T-cell (primary cell): ENCODE measurements at regions not wholly inside any gene's neighbourhood (a gene's known extent, or its start where the extent isn't known, plus 50 kb on each side); places are given as distances from the start of the nearest gene placed in this dataset.
"Not testable (repeated sequence)": the region's sequence is repeated elsewhere in the genome, so short reads cannot be mapped to it uniquely, and the experiment has no call there.

Source experiments
- ATAC-seq, 4 experiments: fragments of 200-7000 bp in 3 of 4; fragments of 150-1000 bp in 1 of 4; cut with Tn5 transposase; replicated peaks in 1 of 4; 1 replicate in 3 of 4; 2 replicates in 1 of 4; pipeline ENCODE4 v1.10.0; 2021; ENCODE audit warnings: moderate library complexity in 3 of 4, mild to moderate bottlenecking in 2 of 4, moderate number of reproducible peaks in 1 of 4
- CTCF ChIA-PET, 2 donors: fragments of 300-600 bp; sonication (Branson Sonifier 250); formaldehyde crosslinking; loops; one replicate each; lab custom pipeline; 2022; ENCODE audit warnings: antibody characterized with exemption in 2 of 2; lab: Charles Lee
- POLR2A ChIA-PET, 2 donors: fragments of 300-600 bp; sonication (Branson Sonifier 250); formaldehyde crosslinking; loops; one replicate each; lab custom pipeline; 2022; ENCODE audit warnings: antibody characterized with exemption in 2 of 2; lab: Charles Lee
- DNase-seq, 35 experiments: peaks; one replicate each; pipeline versions ENCODE4 v3.0.0 to v3.0.0-alpha.2; 2013 to 2023
- H3K27ac ChIP-seq: one replicate; pipeline ENCODE4 v1.5.1; 2013; ENCODE audit warnings: low read length
- H3K27me3 ChIP-seq, 2 experiments: replicated peaks in 1 of 2; 1 replicate in 1 of 2; 2 replicates in 1 of 2; pipeline versions ENCODE4 v1.6.1 to v1.7.0; 2013; ENCODE audit warnings: low read length in 1 of 2, mixed read lengths in 1 of 2; ENCODE audit not compliant: control insufficient read depth in 2 of 2, insufficient read depth in 2 of 2; ENCODE audit errors: extremely low read depth in 1 of 2
- H3K36me3 ChIP-seq, 2 donors: 1 replicate in 1 of 2; 2 replicates in 1 of 2; pipeline versions ENCODE4 v1.6.1 to v1.7.0; 2013; ENCODE audit warnings: low read length in 1 of 2; ENCODE audit not compliant: control insufficient read depth in 2 of 2, insufficient read depth in 1 of 2; ENCODE audit errors: extremely low read depth in 1 of 2
- H3K4me1 ChIP-seq, 2 experiments: 1 replicate in 1 of 2; 2 replicates in 1 of 2; pipeline versions ENCODE4 v1.6.1 to v1.7.0; 2013; ENCODE audit warnings: low read length in 2 of 2, mixed read lengths in 1 of 2; ENCODE audit not compliant: insufficient read depth in 2 of 2, control insufficient read depth in 1 of 2; ENCODE audit errors: extremely low read depth in 1 of 2
- H3K4me3 ChIP-seq, 2 donors: 1 replicate in 1 of 2; 2 replicates in 1 of 2; pipeline versions ENCODE4 v1.5.1 to v1.7.0; 2013; ENCODE audit warnings: mild to moderate bottlenecking in 2 of 2, low read length in 1 of 2, moderate library complexity in 1 of 2; ENCODE audit not compliant: control insufficient read depth in 1 of 2; ENCODE audit errors: extremely low read depth in 1 of 2
- H3K9me3 ChIP-seq: 2 replicates; pipeline ENCODE4 v1.7.0; 2013
- H3K27ac Mint-ChIP-seq, 2 donors: one replicate each; pipeline ENCODE4 v1.8.0; 2020 to 2021; ENCODE audit warnings: mild to moderate bottlenecking in 2 of 2, mixed read lengths in 2 of 2
- H3K27me3 Mint-ChIP-seq, 2 donors: one replicate each; pipeline ENCODE4 v1.8.0; 2021 to 2022; ENCODE audit warnings: mixed read lengths in 2 of 2
- H3K36me3 Mint-ChIP-seq: one replicate; pipeline ENCODE4 v1.8.0; 2021; ENCODE audit warnings: mixed read lengths
- H3K4me1 Mint-ChIP-seq, 3 donors: one replicate each; pipeline ENCODE4 v1.8.0; 2020 to 2022; ENCODE audit warnings: mixed read lengths in 3 of 3, mild to moderate bottlenecking in 1 of 3
- H3K4me3 Mint-ChIP-seq, 3 donors: one replicate each; pipeline ENCODE4 v1.8.0; 2020 to 2022; ENCODE audit warnings: mild to moderate bottlenecking in 3 of 3, mixed read lengths in 3 of 3, moderate library complexity in 3 of 3
- H3K9me3 Mint-ChIP-seq, 3 donors: one replicate each; pipeline ENCODE4 v1.8.0; 2020 to 2022; ENCODE audit warnings: mixed read lengths in 3 of 3
- WGBS: methylation state at CpG from one replicate; pipeline ENCODE4 v1.1.5; 2013; ENCODE audit warnings: missing lambda C conversion rate; ENCODE audit not compliant: insufficient coverage; 5-methylcytosine and 5-hydroxymethylcytosine counted together

DNA sequence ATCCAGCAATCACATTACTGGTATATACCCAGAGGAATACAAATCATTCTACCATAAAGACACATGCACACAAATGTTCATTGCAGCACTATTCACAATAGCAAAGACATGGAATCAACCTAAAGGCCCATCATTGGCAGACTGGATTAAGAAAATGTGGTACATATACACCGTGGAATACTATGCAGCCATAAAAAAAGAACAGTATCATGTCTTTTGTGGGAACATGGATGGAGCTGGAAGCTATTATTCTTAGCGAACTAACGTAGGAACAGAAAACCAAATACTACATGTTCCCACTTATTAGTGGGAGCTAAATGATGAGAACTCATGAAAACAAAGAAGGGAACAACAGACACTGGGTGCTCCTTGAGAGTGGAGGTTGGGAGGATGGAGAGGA is 60.9 kb downstream of the PGRMC1 start:
- POLR2A ChIA-PET, H3K27ac ChIP-seq, H3K9me3 ChIP-seq, H3K27me3 ChIP-seq, ATAC-seq, DNase-seq, CTCF ChIA-PET, H3K36me3 Mint-ChIP-seq, H3K36me3 ChIP-seq, H3K9me3 Mint-ChIP-seq, H3K4me3 ChIP-seq, H3K27ac Mint-ChIP-seq, H3K4me3 Mint-ChIP-seq, H3K4me1 ChIP-seq, H3K4me1 Mint-ChIP-seq: not testable (repeated sequence)
- peaks cover 0 to 32% of the 10 kb centered on the region in 2 donors for H3K27me3 Mint-ChIP-seq
- no CpG with 5 or more reads among the region's 3 CpGs for WGBS

DNA sequence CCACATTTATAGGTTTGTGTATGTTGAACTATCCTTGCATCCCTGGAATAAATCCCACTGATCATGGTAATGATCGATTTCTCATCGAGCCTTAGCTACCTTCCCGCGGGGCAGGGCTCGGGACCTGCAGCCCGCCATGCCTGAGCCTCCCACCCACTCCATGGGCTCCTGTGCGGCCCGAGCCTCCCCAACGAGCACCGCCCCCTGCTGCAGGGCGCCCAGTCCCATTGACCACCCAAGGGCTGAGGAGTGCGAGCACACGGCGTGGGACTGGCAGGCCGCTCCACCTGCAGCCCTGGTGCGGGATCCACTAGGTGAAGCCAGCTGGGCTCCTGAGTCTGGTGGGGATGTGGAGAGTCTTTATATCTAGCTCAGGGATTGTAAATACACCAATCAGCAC is 63.7 kb downstream of the PGRMC1 start:
- WGBS, result no CpG with 5 or more reads among the region's 16 CpGs
- CTCF ChIA-PET, H3K36me3 Mint-ChIP-seq, H3K27ac Mint-ChIP-seq, H3K4me3 ChIP-seq, H3K36me3 ChIP-seq, H3K9me3 ChIP-seq, H3K4me1 Mint-ChIP-seq, H3K4me3 Mint-ChIP-seq, DNase-seq, H3K4me1 ChIP-seq, H3K9me3 Mint-ChIP-seq, POLR2A ChIA-PET, H3K27ac ChIP-seq, H3K27me3 ChIP-seq, ATAC-seq: not testable (repeated sequence)
- H3K27me3 Mint-ChIP-seq, result peaks cover 0 to 35% of the 10 kb centered on the region in 2 donors

DNA sequence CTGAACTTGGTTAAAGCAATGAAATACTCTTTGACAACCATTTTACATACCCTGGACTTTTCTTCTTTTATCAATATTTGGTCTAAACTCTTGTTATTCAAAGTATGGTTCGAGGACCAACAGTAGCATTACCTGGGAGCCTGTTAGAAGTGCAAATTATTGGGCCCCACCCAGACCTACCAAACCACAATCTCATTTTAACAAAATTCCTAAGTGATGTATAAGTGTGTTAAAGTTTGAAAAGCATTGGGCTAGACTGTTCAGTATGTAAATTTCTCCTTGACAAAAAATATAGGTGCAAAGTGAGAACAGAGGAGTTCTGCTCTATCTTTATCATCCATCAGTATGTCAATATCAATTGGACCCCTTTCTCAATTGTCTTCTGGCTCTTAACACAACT is 67.1 kb downstream of the PGRMC1 start:
- H3K36me3 Mint-ChIP-seq, result no peaks in the 10 kb centered on the region
- ChIA-PET CTCF (no interaction called here), POLR2A (no interaction called here)

DNA sequence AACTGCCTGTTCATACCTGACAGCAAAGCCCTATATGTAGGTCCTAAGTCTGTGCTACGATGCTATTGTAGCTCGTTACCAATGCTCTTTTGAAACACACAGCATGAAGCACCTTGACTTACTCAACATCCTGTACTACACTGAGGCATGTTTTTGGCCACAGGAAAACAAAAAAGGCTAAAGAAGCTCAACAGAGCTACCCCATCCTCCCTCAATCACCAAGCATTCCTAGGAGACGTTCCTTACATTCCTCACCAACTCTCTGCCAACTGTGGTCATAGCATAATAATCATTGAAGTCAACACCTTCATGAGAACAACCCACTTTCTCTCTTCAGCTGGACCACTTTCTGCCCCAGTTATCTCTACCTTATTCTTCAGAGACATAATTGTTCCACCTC is 73.7 kb upstream of the SLC25A43 start:
- Mint-ChIP-seq H3K9me3 (no peaks in the 10 kb centered on the region), H3K4me1 (no peaks in the 10 kb centered on the region), H3K36me3 (no peaks in the 10 kb centered on the region), H3K27ac (no peak overlapping the region), H3K27me3 (peaks cover 1 to 28% of the 10 kb centered on the region in 2 donors), H3K4me3 (no peak overlapping the region)
- POLR2A ChIA-PET, result no interaction called here
- DNase-seq (no peak), ATAC-seq (no peak)
- no peaks in the 10 kb centered on the region for H3K4me1 ChIP-seq
- no peaks in the 10 kb centered on the region for H3K9me3 ChIP-seq
- no peaks in the 10 kb centered on the region for H3K27me3 ChIP-seq
- no peak overlapping the region for H3K4me3 ChIP-seq
- 60% methylated on average over 1 of the region's 3 CpGs for WGBS
- no peaks in the 10 kb centered on the region for H3K36me3 ChIP-seq
- H3K27ac ChIP-seq, result no peak overlapping the region
- CTCF ChIA-PET, result interaction anchor here in 1 of 2 donors (0.6 kb wide), 1 partner anchor 59 kb away, joined by 3 read pairs; no protein-coding TSS in a partner anchor

More for the DNA sequence above, 67.1 kb downstream of the PGRMC1 start:
- H3K4me3 ChIP-seq, result no peak overlapping the region
- no peaks in the 10 kb centered on the region for H3K36me3 ChIP-seq
- WGBS, result no CpG with 5 or more reads among the region's 1 CpG
- DNase-seq (no peak), ATAC-seq (no peak)
- H3K27ac ChIP-seq, result no peak overlapping the region
- no peak overlapping the region for H3K27ac Mint-ChIP-seq
- H3K9me3 ChIP-seq, result no peaks in the 10 kb centered on the region
- H3K27me3 Mint-ChIP-seq, result peaks cover 0 to 21% of the 10 kb centered on the region in 2 donors
- H3K4me3 Mint-ChIP-seq, result no peak overlapping the region
- H3K4me1 Mint-ChIP-seq, result peaks cover 2 to 7% (median 6%) of the 10 kb centered on the region in 3 donors
- H3K27me3 ChIP-seq, result no peaks in the 10 kb centered on the region
- H3K4me1 ChIP-seq, result no peaks in the 10 kb centered on the region
- no peaks in the 10 kb centered on the region for H3K9me3 Mint-ChIP-seq

DNA sequence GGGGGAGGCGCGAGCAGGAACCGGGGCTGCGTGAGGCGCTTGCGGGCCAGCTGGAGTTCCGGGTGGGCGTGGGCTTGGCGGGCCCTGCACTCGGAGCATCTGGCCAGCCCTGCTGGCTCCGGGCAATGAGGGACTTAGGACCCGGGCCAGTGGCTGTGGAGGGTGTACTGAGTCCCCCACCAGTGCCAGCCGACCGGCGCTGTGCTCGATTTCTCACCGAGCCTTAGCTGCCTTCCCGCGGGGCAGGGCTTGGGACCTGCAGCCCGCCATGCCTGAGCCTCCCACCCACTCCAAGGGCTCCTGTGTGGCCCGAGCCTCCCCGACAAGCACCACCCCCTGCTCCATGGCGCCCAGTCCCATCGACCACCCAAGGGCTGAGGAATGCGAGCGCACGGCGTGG is 67.3 kb upstream of the SLC25A43 start:
- H3K27ac Mint-ChIP-seq, H3K27me3 ChIP-seq, DNase-seq, H3K4me1 ChIP-seq, H3K27me3 Mint-ChIP-seq, H3K36me3 ChIP-seq, ATAC-seq, H3K9me3 Mint-ChIP-seq, H3K4me1 Mint-ChIP-seq, H3K9me3 ChIP-seq, H3K4me3 ChIP-seq, H3K36me3 Mint-ChIP-seq, CTCF ChIA-PET, POLR2A ChIA-PET, H3K4me3 Mint-ChIP-seq, H3K27ac ChIP-seq: not testable (repeated sequence)
- WGBS, result 90% methylated on average over 2 of the region's 28 CpGs

DNA sequence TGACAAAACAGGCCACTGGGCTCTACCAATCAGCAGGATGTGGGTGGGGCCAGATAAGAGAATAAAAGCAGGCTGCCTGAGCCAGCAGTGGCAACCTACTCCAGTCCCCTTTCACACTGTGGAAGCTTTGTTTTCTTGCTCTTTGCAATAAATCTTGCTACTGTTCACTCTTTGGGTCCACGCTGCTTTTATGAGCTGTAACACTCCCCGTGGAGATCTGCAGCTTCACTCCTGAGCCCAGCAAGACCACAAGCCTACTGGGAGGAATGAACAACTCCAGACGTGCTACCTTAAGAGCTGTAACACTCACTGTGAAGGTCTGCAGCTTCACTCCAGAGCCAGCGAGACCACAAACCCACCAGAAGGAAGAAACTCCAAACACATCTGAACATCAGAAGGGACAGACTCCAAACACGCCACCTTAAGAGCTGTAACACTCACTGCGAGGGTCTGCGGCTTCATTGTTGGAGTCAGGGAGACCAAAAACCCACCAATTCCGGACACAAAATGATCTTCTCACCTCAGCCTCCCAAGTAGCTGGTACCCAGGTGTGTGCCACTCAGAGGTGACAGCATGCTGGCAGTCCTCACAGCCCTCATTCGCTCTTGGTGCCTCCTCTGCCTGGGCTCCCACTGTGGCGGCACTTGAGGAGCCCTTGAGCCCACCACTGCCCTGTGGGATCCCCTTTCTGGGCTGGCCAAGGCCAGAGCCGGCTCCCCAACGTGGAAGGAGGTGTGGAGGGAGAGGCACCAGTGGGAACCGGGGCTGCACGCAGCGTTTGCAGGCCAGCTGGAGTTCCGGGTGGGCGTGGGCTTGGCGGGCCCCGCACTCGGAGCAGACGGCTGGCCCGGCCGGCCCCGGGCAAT is 66.0 kb upstream of the SLC25A43 start:
- POLR2A ChIA-PET, H3K4me1 ChIP-seq, H3K36me3 Mint-ChIP-seq, H3K9me3 ChIP-seq, H3K27me3 ChIP-seq, H3K36me3 ChIP-seq, H3K27ac Mint-ChIP-seq, H3K27ac ChIP-seq, H3K4me3 ChIP-seq, ATAC-seq, H3K9me3 Mint-ChIP-seq, H3K4me1 Mint-ChIP-seq, H3K4me3 Mint-ChIP-seq, DNase-seq, CTCF ChIA-PET, H3K27me3 Mint-ChIP-seq: not testable (repeated sequence)
- 90% methylated on average over 11 of the region's 24 CpGs for WGBS

DNA sequence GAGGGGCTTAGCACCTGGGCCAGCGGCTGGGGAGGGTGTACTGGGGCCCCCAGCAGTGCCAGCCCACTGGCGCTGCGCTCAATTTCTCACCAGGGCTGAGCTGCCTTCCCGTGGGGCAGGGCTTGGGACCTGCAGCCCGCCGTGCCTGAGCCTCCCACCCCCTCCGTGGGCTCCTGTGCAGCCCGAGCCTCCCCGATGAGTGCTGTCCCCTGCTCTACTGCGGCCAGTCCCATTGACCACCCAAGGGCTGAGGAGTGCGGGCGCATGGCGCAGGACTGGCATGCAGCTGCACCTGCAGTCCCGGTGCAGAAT is 65.5 kb upstream of the SLC25A43 start:
- POLR2A ChIA-PET, H3K27me3 Mint-ChIP-seq, ATAC-seq: not testable (repeated sequence)

More for the DNA sequence above, 65.5 kb upstream of the SLC25A43 start:
- H3K9me3 ChIP-seq, H3K27ac Mint-ChIP-seq, H3K4me3 ChIP-seq, H3K9me3 Mint-ChIP-seq, H3K36me3 ChIP-seq, H3K27ac ChIP-seq, H3K4me3 Mint-ChIP-seq, H3K36me3 Mint-ChIP-seq, H3K4me1 Mint-ChIP-seq, H3K4me1 ChIP-seq, H3K27me3 ChIP-seq, CTCF ChIA-PET, DNase-seq: not testable (repeated sequence)
- WGBS, result no CpG with 5 or more reads among the region's 14 CpGs
